HCT116 (cell line): ENCODE measurements at regions not wholly inside any gene's neighbourhood (a gene's known extent, or its start where the extent isn't known, plus 50 kb on each side); places are given as distances from the start of the nearest gene placed in this dataset.

Experiments used
- ATAC-seq: fragments of 200-7000 bp; cut with Tn5 transposase; 2 replicates; pipeline ENCODE4 v1.9.1; 2020; ENCODE audit warnings: mild to moderate bottlenecking, moderate library complexity
- BruUV-seq: library from RNA; stranded (reverse); fragments of 400-500 nt; replicated peaks from 2 replicates; lab custom pipeline; 2021; lab: Mats Ljungman, UMichigan
- CTCF ChIA-PET: fragments of 300-600 bp; sonication (Branson Sonifier 250); formaldehyde crosslinking; loops from one replicate; lab custom pipeline; 2021; ENCODE audit warnings: antibody characterized with exemption; lab: Charles Lee
- POLR2A ChIA-PET: fragments of 300-600, 350-600 bp; sonication (Branson Sonifier 250); formaldehyde crosslinking; loops from one replicate; lab custom pipeline; 2021; ENCODE audit warnings: antibody characterized with exemption; lab: Charles Lee
- RAD21 ChIA-PET, 2 experiments: fragments of 300-600 bp; sonication (Branson Sonifier 250); formaldehyde crosslinking; loops; one replicate each; lab custom pipeline; 2023; ENCODE audit warnings: low total read pairs in 2 of 2; ENCODE audit not compliant: uncharacterized antibody in 2 of 2, unreplicated experiment in 2 of 2, low non-redundant PET in 1 of 2; lab: Charles Lee
- DNase-seq: peaks from one replicate; pipeline ENCODE4 v3.0.0-alpha.2; 2010; ENCODE audit warnings: low read depth, low spot score
- H2AFZ ChIP-seq: fragments of 200-600 bp; shearing (Covaris generic), sonication (generic); 2 replicates; pipeline ENCODE4 v1.6.1; 2017; ENCODE audit warnings: low read depth, mixed run types, mixed read lengths, antibody characterized with exemption, low read length; ENCODE audit not compliant: poor library complexity, severe bottlenecking
- H3K27ac ChIP-seq: 2 replicates; pipeline ENCODE4 v1.5.1; 2012; ENCODE audit warnings: low read depth, low read length
- H3K27me3 ChIP-seq: fragments of 200-600 bp; sonication (generic); 2 replicates; pipeline ENCODE4 v1.6.1; 2016; ENCODE audit warnings: mixed run types, low read length, mixed read lengths; ENCODE audit not compliant: insufficient read depth
- H3K36me3 ChIP-seq, 2 experiments: fragments of 200-500 bp in 1 of 2; fragments of 200-600 bp in 1 of 2; sonication (Bioruptor generic) in 1 of 2; sonication (generic) in 1 of 2; 2 replicates each; pipeline versions ENCODE4 v1.5.1 to v1.6.1; 2014 to 2016; ENCODE audit warnings: low read length in 2 of 2, inconsistent platforms in 1 of 2, mixed read lengths in 1 of 2, mixed run types in 1 of 2; ENCODE audit not compliant: insufficient read depth in 2 of 2, control insufficient read depth in 1 of 2
- H3K4me1 ChIP-seq, 2 experiments: fragments of 200-600 bp in 1 of 2; sonication (generic) in 1 of 2; 2 replicates each; pipeline versions ENCODE4 v1.5.1 to v1.6.1; 2012 to 2017; ENCODE audit warnings: low read length in 2 of 2, inconsistent platforms in 1 of 2, mild to moderate bottlenecking in 1 of 2, mixed read lengths in 1 of 2, mixed run types in 1 of 2, moderate library complexity in 1 of 2; ENCODE audit not compliant: insufficient read depth in 2 of 2, control insufficient read depth in 1 of 2
- H3K4me2 ChIP-seq: fragments of 200-600 bp; sonication (generic); 2 replicates; pipeline ENCODE4 v1.6.1; 2017; ENCODE audit warnings: mixed run types, low read length, mixed read lengths
- H3K4me3 ChIP-seq, 2 experiments: fragments of 200-600 bp in 1 of 2; sonication (generic) in 1 of 2; replicated peaks in 1 of 2; 2 replicates each; pipeline ENCODE4 v1.5.1; 2011 to 2016; ENCODE audit warnings: low read length in 2 of 2, control low read depth in 1 of 2, low read depth in 1 of 2, mild to moderate bottlenecking in 1 of 2, mixed read lengths in 1 of 2, mixed run types in 1 of 2
- H3K79me2 ChIP-seq: fragments of 200-600 bp; sonication (generic); 2 replicates; pipeline ENCODE4 v1.6.1; 2017; ENCODE audit warnings: mild to moderate bottlenecking, mixed run types, low read length, moderate library complexity, mixed read lengths; ENCODE audit not compliant: insufficient read depth
- H3K9ac ChIP-seq: fragments of 200-600 bp; sonication (generic); 2 replicates; pipeline ENCODE4 v1.6.1; 2016; ENCODE audit warnings: low read length, mixed read lengths
- H3K9me2 ChIP-seq: fragments of 200-600 bp; sonication (generic), shearing (Covaris generic); 2 replicates; pipeline ENCODE4 v1.6.1; 2017; ENCODE audit warnings: mixed run types, mild to moderate bottlenecking, moderate library complexity; ENCODE audit not compliant: insufficient read depth
- H3K9me3 ChIP-seq, 2 experiments: fragments of 200-500 bp in 1 of 2; fragments of 200-600 bp in 1 of 2; sonication (Bioruptor generic) in 1 of 2; sonication (generic) in 1 of 2; 2 replicates each; pipeline ENCODE4 v1.6.1; 2014 to 2017; ENCODE audit warnings: low read length in 2 of 2, mixed read lengths in 2 of 2, inconsistent platforms in 1 of 2, low read depth in 1 of 2, mild to moderate bottlenecking in 1 of 2, mixed run types in 1 of 2, moderate library complexity in 1 of 2; ENCODE audit not compliant: control insufficient read depth in 1 of 2, insufficient read depth in 1 of 2
- H4K20me1 ChIP-seq: fragments of 200-600 bp; sonication (generic), shearing (Covaris generic); 2 replicates; pipeline ENCODE4 v1.6.1; 2017; ENCODE audit warnings: mixed run types, mild to moderate bottlenecking, moderate library complexity; ENCODE audit not compliant: insufficient read depth
- CBX3 ChIP-seq: IDR thresholded peaks from 2 replicates; pipeline ENCODE4 v1.6.1; 2012; ENCODE audit warnings: low read depth
- CEBPB ChIP-seq: IDR thresholded peaks from 2 replicates; pipeline ENCODE4 v1.6.1; 2012; ENCODE audit warnings: low read depth
- ELF1 ChIP-seq: IDR thresholded peaks from 2 replicates; pipeline ENCODE4 v1.6.1; 2012; ENCODE audit warnings: low read depth, borderline replicate concordance
- EZH2 ChIP-seq: fragments of 200-600 bp; sonication (generic); IDR thresholded peaks from 2 replicates; pipeline ENCODE4 v1.6.1; 2017; ENCODE audit warnings: antibody characterized with exemption, mixed run types
- EZH2phosphoT487 ChIP-seq: fragments of 200-600 bp; IDR thresholded peaks from 2 replicates; pipeline ENCODE4 v1.6.1; 2018; ENCODE audit warnings: antibody characterized with exemption, borderline replicate concordance
- POLR2A ChIP-seq: IDR thresholded peaks from 2 replicates; pipeline ENCODE4 v1.7.0; 2011; ENCODE audit warnings: borderline replicate concordance; ENCODE audit not compliant: insufficient read depth, insufficient read length; ENCODE audit errors: extremely low read depth
- POLR2AphosphoS5 ChIP-seq: IDR thresholded peaks from 2 replicates; pipeline ENCODE4 v1.6.1; 2011; ENCODE audit warnings: mild to moderate bottlenecking, low read depth, low read length, moderate library complexity
- SIN3A ChIP-seq: IDR thresholded peaks from 2 replicates; pipeline ENCODE4 v1.6.1; 2012; ENCODE audit warnings: low read depth
- SRF ChIP-seq: IDR thresholded peaks from 2 replicates; pipeline ENCODE4 v1.6.1; 2012; ENCODE audit warnings: low read depth
- TCF7L2 ChIP-seq: IDR thresholded peaks from 2 replicates; pipeline ENCODE4 v1.7.0; 2011; ENCODE audit warnings: borderline replicate concordance, inconsistent platforms; ENCODE audit not compliant: insufficient read depth, insufficient read length; ENCODE audit errors: extremely low read depth
- intact Hi-C: fragments of 100-400 bp; cut with micrococcal nuclease; formaldehyde crosslinking; loops from 2 replicates; pipeline ENCODE4 v1.10.0; 2022
- TF ChIP-seq, protein P1 (sequence below): IDR thresholded peaks from 2 replicates; pipeline ENCODE4 v1.6.1; 2012
- TF ChIP-seq, protein P2 (sequence below): IDR thresholded peaks from 2 replicates; pipeline ENCODE4 v1.6.1; 2011; ENCODE audit warnings: mild to moderate bottlenecking, low read length, moderate library complexity; ENCODE audit not compliant: insufficient replicate concordance; ENCODE audit errors: extremely low read depth
- TF ChIP-seq, protein P3 (sequence below), 3 experiments: fragments of 200-600 bp in 1 of 3; sonication (generic) in 1 of 3; IDR thresholded peaks in 2 of 3; conservative IDR thresholded peaks in 1 of 3; 2 replicates each; pipeline ENCODE4 v1.5.1; 2012 to 2017; ENCODE audit warnings: low read depth in 2 of 3, low read length in 2 of 3, antibody characterized with exemption in 1 of 3, borderline replicate concordance in 1 of 3, control low read depth in 1 of 3, mild to moderate bottlenecking in 1 of 3, mixed read lengths in 1 of 3, mixed run types in 1 of 3, moderate library complexity in 1 of 3; ENCODE audit not compliant: insufficient read depth in 1 of 3

DNA sequence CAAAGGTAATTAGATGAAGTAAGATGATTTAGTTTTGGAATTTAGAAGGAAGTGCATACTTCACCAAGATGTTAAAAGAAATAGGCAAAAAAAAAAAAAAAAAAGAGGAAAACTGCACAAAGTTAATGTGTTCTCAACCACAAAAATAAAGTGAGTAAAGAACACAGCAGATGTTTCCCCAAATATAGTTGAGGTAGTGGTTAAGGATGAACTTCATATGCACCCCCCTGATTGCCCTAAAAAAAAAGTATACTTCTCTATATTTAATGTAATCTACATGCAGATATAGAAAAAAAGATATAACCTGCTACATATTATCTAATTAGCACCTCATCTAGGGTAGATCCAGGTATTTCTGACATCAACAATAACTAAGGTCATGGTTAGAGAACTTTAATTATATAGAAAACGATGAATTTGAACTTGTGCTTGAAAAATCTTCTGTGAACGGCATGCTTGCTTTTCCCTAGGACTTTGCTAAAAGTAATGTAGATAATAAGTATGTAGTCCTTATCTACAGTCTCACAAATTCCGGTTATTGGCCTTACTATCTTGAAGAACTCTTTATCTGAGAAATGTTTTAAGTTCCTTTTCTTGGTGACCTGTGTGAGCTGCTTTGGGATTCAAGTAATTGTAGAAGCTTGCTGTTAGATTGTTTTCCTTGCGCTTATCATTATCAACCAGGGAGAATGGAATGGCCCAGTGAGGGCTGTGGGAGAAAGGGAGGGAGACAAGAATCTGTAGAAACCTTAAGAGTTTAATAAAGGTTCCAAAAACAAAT is 70.1 kb upstream of the LRRC7 start (continued):
- TF ChIP-seq SRF (no peak), POLR2A (no peak)
- TF ChIP-seq, protein P1, sequence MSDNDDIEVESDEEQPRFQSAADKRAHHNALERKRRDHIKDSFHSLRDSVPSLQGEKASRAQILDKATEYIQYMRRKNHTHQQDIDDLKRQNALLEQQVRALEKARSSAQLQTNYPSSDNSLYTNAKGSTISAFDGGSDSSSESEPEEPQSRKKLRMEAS: no peak

DNA sequence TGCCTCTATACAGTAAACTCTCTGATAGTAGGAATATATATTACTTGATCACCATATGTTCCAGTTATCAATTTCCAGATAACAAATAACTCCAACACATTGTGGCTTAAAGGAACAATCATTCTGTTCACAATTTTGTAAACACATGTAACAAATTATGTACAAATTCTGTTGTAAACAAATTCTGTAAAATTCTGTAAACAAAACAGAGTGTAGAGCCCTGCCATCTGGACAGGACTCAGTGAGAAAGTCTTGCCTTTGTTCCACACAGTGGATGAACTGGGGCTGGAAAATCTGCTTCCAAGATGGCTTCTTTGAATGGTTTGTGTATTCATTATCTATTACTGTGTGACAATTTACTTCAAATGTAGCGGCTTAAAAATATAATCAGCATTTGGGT is 69.0 kb upstream of the LRRC7 start:
- H3K4me1 ChIP-seq: no peaks in the 10 kb centered on the region
- H3K36me3 ChIP-seq: no peaks in the 10 kb centered on the region
- H3K79me2 ChIP-seq: no peaks in the 10 kb centered on the region
- BruUV-seq: no TSS peak
- ATAC-seq (no peak), DNase-seq (no peak)
- TF ChIP-seq CBX3: no peak
- TF ChIP-seq, protein P2, sequence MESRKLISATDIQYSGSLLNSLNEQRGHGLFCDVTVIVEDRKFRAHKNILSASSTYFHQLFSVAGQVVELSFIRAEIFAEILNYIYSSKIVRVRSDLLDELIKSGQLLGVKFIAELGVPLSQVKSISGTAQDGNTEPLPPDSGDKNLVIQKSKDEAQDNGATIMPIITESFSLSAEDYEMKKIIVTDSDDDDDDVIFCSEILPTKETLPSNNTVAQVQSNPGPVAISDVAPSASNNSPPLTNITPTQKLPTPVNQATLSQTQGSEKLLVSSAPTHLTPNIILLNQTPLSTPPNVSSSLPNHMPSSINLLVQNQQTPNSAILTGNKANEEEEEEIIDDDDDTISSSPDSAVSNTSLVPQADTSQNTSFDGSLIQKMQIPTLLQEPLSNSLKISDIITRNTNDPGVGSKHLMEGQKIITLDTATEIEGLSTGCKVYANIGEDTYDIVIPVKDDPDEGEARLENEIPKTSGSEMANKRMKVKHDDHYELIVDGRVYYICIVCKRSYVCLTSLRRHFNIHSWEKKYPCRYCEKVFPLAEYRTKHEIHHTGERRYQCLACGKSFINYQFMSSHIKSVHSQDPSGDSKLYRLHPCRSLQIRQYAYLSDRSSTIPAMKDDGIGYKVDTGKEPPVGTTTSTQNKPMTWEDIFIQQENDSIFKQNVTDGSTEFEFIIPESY: no peak
- TF ChIP-seq EZH2: no peak
- no peak for TF ChIP-seq POLR2AphosphoS5
- TF ChIP-seq EZH2phosphoT487: no peak
- TF ChIP-seq ELF1: no peak
- no peak for TF ChIP-seq CEBPB
- TF ChIP-seq TCF7L2: no peak
- no peak for TF ChIP-seq SIN3A
- TF ChIP-seq, protein P3, sequence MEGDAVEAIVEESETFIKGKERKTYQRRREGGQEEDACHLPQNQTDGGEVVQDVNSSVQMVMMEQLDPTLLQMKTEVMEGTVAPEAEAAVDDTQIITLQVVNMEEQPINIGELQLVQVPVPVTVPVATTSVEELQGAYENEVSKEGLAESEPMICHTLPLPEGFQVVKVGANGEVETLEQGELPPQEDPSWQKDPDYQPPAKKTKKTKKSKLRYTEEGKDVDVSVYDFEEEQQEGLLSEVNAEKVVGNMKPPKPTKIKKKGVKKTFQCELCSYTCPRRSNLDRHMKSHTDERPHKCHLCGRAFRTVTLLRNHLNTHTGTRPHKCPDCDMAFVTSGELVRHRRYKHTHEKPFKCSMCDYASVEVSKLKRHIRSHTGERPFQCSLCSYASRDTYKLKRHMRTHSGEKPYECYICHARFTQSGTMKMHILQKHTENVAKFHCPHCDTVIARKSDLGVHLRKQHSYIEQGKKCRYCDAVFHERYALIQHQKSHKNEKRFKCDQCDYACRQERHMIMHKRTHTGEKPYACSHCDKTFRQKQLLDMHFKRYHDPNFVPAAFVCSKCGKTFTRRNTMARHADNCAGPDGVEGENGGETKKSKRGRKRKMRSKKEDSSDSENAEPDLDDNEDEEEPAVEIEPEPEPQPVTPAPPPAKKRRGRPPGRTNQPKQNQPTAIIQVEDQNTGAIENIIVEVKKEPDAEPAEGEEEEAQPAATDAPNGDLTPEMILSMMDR (IDR thresholded peaks at IDR 0.05 in 2 of 3, conservative IDR thresholded peaks at IDR 0.05 in 1 of 3; ENCODE audit: borderline replicate concordance in 1 of 3, insufficient read depth in 1 of 3, low read depth in 2 of 3, low read length in 2 of 3): no peak
- no peaks in the 10 kb centered on the region for H4K20me1 ChIP-seq
- H3K4me3 ChIP-seq: no peak overlapping the region
- H3K27ac ChIP-seq: no peak overlapping the region
- no peaks in the 10 kb centered on the region for H3K9me2 ChIP-seq
- RAD21 ChIA-PET: no interaction called here
- H3K9me3 ChIP-seq: no peaks in the 10 kb centered on the region
- no peak overlapping the region for H3K4me2 ChIP-seq
- CTCF ChIA-PET: no interaction called here
- POLR2A ChIA-PET: no interaction called here
- no peak overlapping the region for H2AFZ ChIP-seq
- H3K27me3 ChIP-seq: peaks cover 9% of the 10 kb centered on the region
- intact Hi-C loops: no loop called here
- H3K9ac ChIP-seq: no peak overlapping the region
